HCT116 (cell line): ENCODE measurements at regions not wholly inside any gene's neighbourhood (a gene's known extent, or its start where the extent isn't known, plus 50 kb on each side); places are given as distances from the start of the nearest gene placed in this dataset.

Source experiments
- ATAC-seq: fragments of 200-7000 bp; cut with Tn5 transposase; 2 replicates; pipeline ENCODE4 v1.9.1; 2020; ENCODE audit warnings: mild to moderate bottlenecking, moderate library complexity
- BruUV-seq: library from RNA; stranded (reverse); fragments of 400-500 nt; replicated peaks from 2 replicates; lab custom pipeline; 2021; lab: Mats Ljungman, UMichigan
- CTCF ChIA-PET: fragments of 300-600 bp; sonication (Branson Sonifier 250); formaldehyde crosslinking; loops from one replicate; lab custom pipeline; 2021; ENCODE audit warnings: antibody characterized with exemption; lab: Charles Lee
- POLR2A ChIA-PET: fragments of 300-600, 350-600 bp; sonication (Branson Sonifier 250); formaldehyde crosslinking; loops from one replicate; lab custom pipeline; 2021; ENCODE audit warnings: antibody characterized with exemption; lab: Charles Lee
- RAD21 ChIA-PET, 2 experiments: fragments of 300-600 bp; sonication (Branson Sonifier 250); formaldehyde crosslinking; loops; one replicate each; lab custom pipeline; 2023; ENCODE audit warnings: low total read pairs in 2 of 2; ENCODE audit not compliant: uncharacterized antibody in 2 of 2, unreplicated experiment in 2 of 2, low non-redundant PET in 1 of 2; lab: Charles Lee
- DNase-seq: peaks from one replicate; pipeline ENCODE4 v3.0.0-alpha.2; 2010; ENCODE audit warnings: low read depth, low spot score
- H2AFZ ChIP-seq: fragments of 200-600 bp; shearing (Covaris generic), sonication (generic); 2 replicates; pipeline ENCODE4 v1.6.1; 2017; ENCODE audit warnings: low read depth, mixed run types, mixed read lengths, antibody characterized with exemption, low read length; ENCODE audit not compliant: poor library complexity, severe bottlenecking
- H3K27ac ChIP-seq: 2 replicates; pipeline ENCODE4 v1.5.1; 2012; ENCODE audit warnings: low read depth, low read length
- H3K27me3 ChIP-seq: fragments of 200-600 bp; sonication (generic); 2 replicates; pipeline ENCODE4 v1.6.1; 2016; ENCODE audit warnings: mixed run types, low read length, mixed read lengths; ENCODE audit not compliant: insufficient read depth
- H3K36me3 ChIP-seq, 2 experiments: fragments of 200-500 bp in 1 of 2; fragments of 200-600 bp in 1 of 2; sonication (Bioruptor generic) in 1 of 2; sonication (generic) in 1 of 2; 2 replicates each; pipeline versions ENCODE4 v1.5.1 to v1.6.1; 2014 to 2016; ENCODE audit warnings: low read length in 2 of 2, inconsistent platforms in 1 of 2, mixed read lengths in 1 of 2, mixed run types in 1 of 2; ENCODE audit not compliant: insufficient read depth in 2 of 2, control insufficient read depth in 1 of 2
- H3K4me1 ChIP-seq, 2 experiments: fragments of 200-600 bp in 1 of 2; sonication (generic) in 1 of 2; 2 replicates each; pipeline versions ENCODE4 v1.5.1 to v1.6.1; 2012 to 2017; ENCODE audit warnings: low read length in 2 of 2, inconsistent platforms in 1 of 2, mild to moderate bottlenecking in 1 of 2, mixed read lengths in 1 of 2, mixed run types in 1 of 2, moderate library complexity in 1 of 2; ENCODE audit not compliant: insufficient read depth in 2 of 2, control insufficient read depth in 1 of 2
- H3K4me2 ChIP-seq: fragments of 200-600 bp; sonication (generic); 2 replicates; pipeline ENCODE4 v1.6.1; 2017; ENCODE audit warnings: mixed run types, low read length, mixed read lengths
- H3K4me3 ChIP-seq, 2 experiments: fragments of 200-600 bp in 1 of 2; sonication (generic) in 1 of 2; replicated peaks in 1 of 2; 2 replicates each; pipeline ENCODE4 v1.5.1; 2011 to 2016; ENCODE audit warnings: low read length in 2 of 2, control low read depth in 1 of 2, low read depth in 1 of 2, mild to moderate bottlenecking in 1 of 2, mixed read lengths in 1 of 2, mixed run types in 1 of 2
- H3K79me2 ChIP-seq: fragments of 200-600 bp; sonication (generic); 2 replicates; pipeline ENCODE4 v1.6.1; 2017; ENCODE audit warnings: mild to moderate bottlenecking, mixed run types, low read length, moderate library complexity, mixed read lengths; ENCODE audit not compliant: insufficient read depth
- H3K9ac ChIP-seq: fragments of 200-600 bp; sonication (generic); 2 replicates; pipeline ENCODE4 v1.6.1; 2016; ENCODE audit warnings: low read length, mixed read lengths
- H3K9me2 ChIP-seq: fragments of 200-600 bp; sonication (generic), shearing (Covaris generic); 2 replicates; pipeline ENCODE4 v1.6.1; 2017; ENCODE audit warnings: mixed run types, mild to moderate bottlenecking, moderate library complexity; ENCODE audit not compliant: insufficient read depth
- H3K9me3 ChIP-seq, 2 experiments: fragments of 200-500 bp in 1 of 2; fragments of 200-600 bp in 1 of 2; sonication (Bioruptor generic) in 1 of 2; sonication (generic) in 1 of 2; 2 replicates each; pipeline ENCODE4 v1.6.1; 2014 to 2017; ENCODE audit warnings: low read length in 2 of 2, mixed read lengths in 2 of 2, inconsistent platforms in 1 of 2, low read depth in 1 of 2, mild to moderate bottlenecking in 1 of 2, mixed run types in 1 of 2, moderate library complexity in 1 of 2; ENCODE audit not compliant: control insufficient read depth in 1 of 2, insufficient read depth in 1 of 2
- H4K20me1 ChIP-seq: fragments of 200-600 bp; sonication (generic), shearing (Covaris generic); 2 replicates; pipeline ENCODE4 v1.6.1; 2017; ENCODE audit warnings: mixed run types, mild to moderate bottlenecking, moderate library complexity; ENCODE audit not compliant: insufficient read depth
- CBX3 ChIP-seq: IDR thresholded peaks from 2 replicates; pipeline ENCODE4 v1.6.1; 2012; ENCODE audit warnings: low read depth
- CEBPB ChIP-seq: IDR thresholded peaks from 2 replicates; pipeline ENCODE4 v1.6.1; 2012; ENCODE audit warnings: low read depth
- ELF1 ChIP-seq: IDR thresholded peaks from 2 replicates; pipeline ENCODE4 v1.6.1; 2012; ENCODE audit warnings: low read depth, borderline replicate concordance
- POLR2AphosphoS5 ChIP-seq: IDR thresholded peaks from 2 replicates; pipeline ENCODE4 v1.6.1; 2011; ENCODE audit warnings: mild to moderate bottlenecking, low read depth, low read length, moderate library complexity
- RAD21 ChIP-seq: IDR thresholded peaks from 2 replicates; pipeline ENCODE4 v1.6.1; 2012; ENCODE audit warnings: low read depth, mild to moderate bottlenecking
- SIN3A ChIP-seq: IDR thresholded peaks from 2 replicates; pipeline ENCODE4 v1.6.1; 2012; ENCODE audit warnings: low read depth
- ZBTB33 ChIP-seq: IDR thresholded peaks from 2 replicates; pipeline ENCODE4 v1.6.1; 2011; ENCODE audit warnings: mild to moderate bottlenecking, low read length, moderate library complexity; ENCODE audit not compliant: insufficient replicate concordance; ENCODE audit errors: extremely low read depth
- ZFX ChIP-seq: fragments of 450-650 bp; IDR thresholded peaks from 2 replicates; pipeline ENCODE4 v1.6.1; 2017
- intact Hi-C: fragments of 100-400 bp; cut with micrococcal nuclease; formaldehyde crosslinking; loops from 2 replicates; pipeline ENCODE4 v1.10.0; 2022
- TF ChIP-seq, protein P1 (sequence below): IDR thresholded peaks from 2 replicates; pipeline ENCODE4 v1.6.1; 2012

GRCh38 chr11:81033779-81034540 is 1593.1 kb upstream of the TENM4 start:
- Histone ChIP-seq H3K9me2 (no peaks in the 10 kb centered on the region), H3K36me3 (no peaks in the 10 kb centered on the region), H3K4me3 (no peak overlapping the region), H2AFZ (no peak overlapping the region), H3K4me2 (no peak overlapping the region), H3K79me2 (no peaks in the 10 kb centered on the region), H4K20me1 (no peaks in the 10 kb centered on the region), H3K4me1 (no peaks in the 10 kb centered on the region), H3K9ac (no peak overlapping the region), H3K27ac (no peak overlapping the region), H3K9me3 (peaks cover 0 to 21% of the 10 kb centered on the region in 2 experiments; a peak in 2 of 4 replicates), H3K27me3 (no peaks in the 10 kb centered on the region)
- TF ChIP-seq POLR2AphosphoS5 (no peak), ZBTB33 (no peak), SIN3A (no peak), ELF1 (no peak), CEBPB (no peak), ZFX (no peak), RAD21 (no peak), CBX3 (no peak)
- TF ChIP-seq, protein P1, sequence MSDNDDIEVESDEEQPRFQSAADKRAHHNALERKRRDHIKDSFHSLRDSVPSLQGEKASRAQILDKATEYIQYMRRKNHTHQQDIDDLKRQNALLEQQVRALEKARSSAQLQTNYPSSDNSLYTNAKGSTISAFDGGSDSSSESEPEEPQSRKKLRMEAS = no peak
- ATAC-seq (no peak), DNase-seq (no peak)
- intact Hi-C loops = no loop called here
- CTCF ChIA-PET = no interaction called here
- no TSS peak for BruUV-seq
- POLR2A ChIA-PET = no interaction called here
- RAD21 ChIA-PET = no interaction called here
